PFSK-1 (cell line): ENCODE measurements at regions not wholly inside any gene's neighbourhood (a gene's known extent, or its start where the extent isn't known, plus 50 kb on each side); places are given as distances from the start of the nearest gene placed in this dataset.

Experiments used
- FOXP2 ChIP-seq: optimal IDR thresholded peaks from 2 replicates; pipeline ENCODE3; 2011; ENCODE audit warnings: borderline replicate concordance, control low read depth, inconsistent platforms; ENCODE audit not compliant: insufficient read depth; ENCODE audit errors: extremely low read length, extremely low read depth
- POLR2AphosphoS5 ChIP-seq: IDR thresholded peaks from 2 replicates; pipeline ENCODE4 v1.6.1; 2012; ENCODE audit warnings: low read depth, mild to moderate bottlenecking, control low read depth, low read length, moderate library complexity
- TAF1 ChIP-seq: IDR thresholded peaks from 2 replicates; pipeline ENCODE4 v1.6.1; 2012; ENCODE audit warnings: low read length, control low read depth, borderline replicate concordance; ENCODE audit not compliant: insufficient read depth

DNA sequence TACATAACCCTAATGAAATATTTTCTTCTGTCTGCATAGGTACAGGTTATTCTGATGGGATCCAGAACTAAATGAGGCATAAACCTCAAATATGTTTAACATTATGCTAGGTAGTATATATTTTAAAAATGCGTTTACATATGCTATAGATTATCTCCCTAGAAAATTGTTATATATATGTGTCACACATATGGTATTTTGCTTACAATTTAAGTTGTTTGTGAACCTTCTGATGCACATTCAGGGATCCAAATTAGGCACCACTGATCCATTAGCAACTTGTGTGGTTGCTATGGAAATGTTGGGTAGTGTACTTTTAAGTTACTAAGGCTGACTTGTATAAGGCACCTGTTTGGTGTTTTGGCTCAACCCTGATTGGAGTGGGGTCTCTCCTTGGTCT, 456.7 kb downstream of the AEBP2 start:
- TF ChIP-seq TAF1 (no peak), FOXP2 (no peak), POLR2AphosphoS5 (no peak)
